Neural cell (in vitro differentiated cells): ENCODE measurements at regions not wholly inside any gene's neighbourhood (a gene's known extent, or its start where the extent isn't known, plus 50 kb on each side); places are given as distances from the start of the nearest gene placed in this dataset.

Source experiments
- H2AFZ ChIP-seq: fragments of 200-600, 300-800 bp; sonication (generic), shearing (Covaris generic); 2 replicates; pipeline ENCODE4 v1.6.0; 2014; ENCODE audit warnings: low read depth, mild to moderate bottlenecking, antibody characterized with exemption, low read length, moderate library complexity
- H3F3A ChIP-seq: fragments of 200-600 bp; shearing (Covaris generic); 2 replicates; pipeline ENCODE4 v1.6.1; 2016; ENCODE audit warnings: mild to moderate bottlenecking, moderate library complexity, mixed read lengths, antibody characterized with exemption, low read length; ENCODE audit not compliant: insufficient read depth, poor library complexity, severe bottlenecking
- H3K27ac ChIP-seq: fragments of 200-600, 300-800 bp; sonication (generic), shearing (Covaris generic); 2 replicates; pipeline ENCODE4 v1.5.1; 2014; ENCODE audit warnings: mild to moderate bottlenecking, low read length, moderate library complexity
- H3K27me3 ChIP-seq: fragments of 300-800, 200-600 bp; sonication (generic), shearing (Covaris generic); 2 replicates; pipeline ENCODE4 v1.6.0; 2014; ENCODE audit warnings: mild to moderate bottlenecking, low read depth, low read length, moderate library complexity; ENCODE audit not compliant: insufficient read depth
- H3K36me3 ChIP-seq: fragments of 300-800, 200-600 bp; sonication (generic), shearing (Covaris generic); 2 replicates; pipeline ENCODE4 v1.5.1; 2014; ENCODE audit warnings: mild to moderate bottlenecking, antibody characterized with exemption, low read length, moderate library complexity; ENCODE audit not compliant: insufficient read depth
- H3K4me2 ChIP-seq: fragments of 300-800, 200-600 bp; sonication (generic), shearing (Covaris generic); 2 replicates; pipeline ENCODE4 v1.6.0; 2014; ENCODE audit warnings: mild to moderate bottlenecking, low read length
- H3K4me3 ChIP-seq: fragments of 300-800, 200-600 bp; sonication (generic), shearing (Covaris generic); 2 replicates; pipeline ENCODE4 v1.5.1; 2014; ENCODE audit warnings: mild to moderate bottlenecking, low read length, moderate library complexity
- H3K79me2 ChIP-seq: fragments of 200-600 bp; shearing (Covaris generic); replicated peaks from 2 replicates; pipeline ENCODE4 v1.6.0; 2014; ENCODE audit warnings: mild to moderate bottlenecking, low read length, moderate library complexity; ENCODE audit not compliant: insufficient read depth
- H3K9ac ChIP-seq: fragments of 300-800, 200-600 bp; sonication (generic), shearing (Covaris generic); 2 replicates; pipeline ENCODE4 v1.6.1; 2016; ENCODE audit warnings: mild to moderate bottlenecking, low read length, mixed read lengths
- H3K9me2 ChIP-seq: fragments of 200-600 bp; shearing (Covaris generic); 2 replicates; pipeline ENCODE4 v1.6.1; 2016; ENCODE audit warnings: mild to moderate bottlenecking, low read length, mixed read lengths; ENCODE audit not compliant: insufficient read depth
- H3K9me3 ChIP-seq: fragments of 200-600, 300-800 bp; sonication (generic), shearing (Covaris generic); 2 replicates; pipeline ENCODE4 v1.6.1; 2016; ENCODE audit warnings: mild to moderate bottlenecking, mixed run types, low read length, moderate library complexity, mixed read lengths
- H4K20me1 ChIP-seq: fragments of 200-600 bp; shearing (Covaris generic); 2 replicates; pipeline ENCODE4 v1.6.1; 2016; ENCODE audit warnings: mild to moderate bottlenecking, mixed run types; ENCODE audit not compliant: insufficient read depth
- EP300 ChIP-seq: fragments of 450-650 bp; conservative IDR thresholded peaks from 2 replicates; pipeline ENCODE4 v1.6.1; 2014; ENCODE audit warnings: antibody characterized with exemption, mild to moderate bottlenecking, moderate library complexity; ENCODE audit not compliant: poor library complexity, severe bottlenecking
- EZH2 ChIP-seq: fragments of 200-600, 300-800 bp; shearing (Covaris generic), sonication (generic); IDR thresholded peaks from 2 replicates; pipeline ENCODE4 v1.6.1; 2014; ENCODE audit warnings: antibody characterized with exemption, low read length, borderline replicate concordance, mild to moderate bottlenecking; ENCODE audit not compliant: insufficient read depth, poor library complexity, severe bottlenecking
- MXI1 ChIP-seq: fragments of 450-650 bp; conservative IDR thresholded peaks from 2 replicates; pipeline ENCODE4 v1.6.1; 2014; ENCODE audit warnings: antibody characterized with exemption, mild to moderate bottlenecking; ENCODE audit not compliant: poor library complexity, severe bottlenecking
- POLR2AphosphoS5 ChIP-seq: IDR thresholded peaks from 2 replicates; pipeline ENCODE4 v1.6.1; 2012
- RAD21 ChIP-seq: fragments of 450-650 bp; conservative IDR thresholded peaks from 2 replicates; pipeline ENCODE4 v1.6.1; 2014; ENCODE audit warnings: antibody characterized with exemption, mild to moderate bottlenecking, moderate library complexity
- SMC3 ChIP-seq: fragments of 450-650 bp; conservative IDR thresholded peaks from 2 replicates; pipeline ENCODE4 v1.6.1; 2014; ENCODE audit warnings: antibody characterized with exemption, mild to moderate bottlenecking, moderate library complexity; ENCODE audit not compliant: poor library complexity
- TAF1 ChIP-seq: IDR thresholded peaks from 2 replicates; pipeline ENCODE4 v1.6.1; 2012; ENCODE audit warnings: low read depth
- TF ChIP-seq, protein P1 (sequence below): IDR thresholded peaks from 2 replicates; pipeline ENCODE4 v1.6.1; 2012; ENCODE audit warnings: borderline replicate concordance
- TF ChIP-seq, protein P2 (sequence below): fragments of 450-650 bp; IDR thresholded peaks from 2 replicates; pipeline ENCODE4 v1.5.1; 2014; ENCODE audit warnings: antibody characterized with exemption, mild to moderate bottlenecking, moderate library complexity; ENCODE audit not compliant: poor library complexity, severe bottlenecking

DNA sequence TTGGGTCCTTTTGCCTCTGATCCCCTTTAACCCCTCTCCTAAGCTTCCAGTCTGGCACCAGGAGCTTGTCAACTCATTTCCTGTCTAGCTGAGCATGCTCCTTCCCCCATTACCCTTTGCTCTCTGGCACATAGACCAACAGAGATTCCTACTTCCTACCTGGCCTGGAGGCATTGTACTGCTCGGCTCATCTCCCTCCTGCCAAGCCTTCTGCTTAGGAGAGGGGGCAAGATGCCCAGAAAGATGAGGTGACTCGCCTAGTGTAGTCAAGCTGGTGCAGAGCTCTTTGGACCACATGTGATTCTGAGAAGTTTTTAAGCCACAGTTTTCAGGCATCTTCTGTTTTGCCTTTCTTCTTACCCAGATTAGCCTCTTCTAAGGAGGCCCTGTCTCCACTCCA lies 95.4 kb downstream of the ZNF621 start:
- H3K79me2 ChIP-seq, result no peaks in the 10 kb centered on the region
- TF ChIP-seq EP300 (no peak), POLR2AphosphoS5 (no peak), EZH2 (no peak), MXI1 (no peak), RAD21 (no peak), SMC3 (no peak), TAF1 (no peak)
- TF ChIP-seq, protein P1, sequence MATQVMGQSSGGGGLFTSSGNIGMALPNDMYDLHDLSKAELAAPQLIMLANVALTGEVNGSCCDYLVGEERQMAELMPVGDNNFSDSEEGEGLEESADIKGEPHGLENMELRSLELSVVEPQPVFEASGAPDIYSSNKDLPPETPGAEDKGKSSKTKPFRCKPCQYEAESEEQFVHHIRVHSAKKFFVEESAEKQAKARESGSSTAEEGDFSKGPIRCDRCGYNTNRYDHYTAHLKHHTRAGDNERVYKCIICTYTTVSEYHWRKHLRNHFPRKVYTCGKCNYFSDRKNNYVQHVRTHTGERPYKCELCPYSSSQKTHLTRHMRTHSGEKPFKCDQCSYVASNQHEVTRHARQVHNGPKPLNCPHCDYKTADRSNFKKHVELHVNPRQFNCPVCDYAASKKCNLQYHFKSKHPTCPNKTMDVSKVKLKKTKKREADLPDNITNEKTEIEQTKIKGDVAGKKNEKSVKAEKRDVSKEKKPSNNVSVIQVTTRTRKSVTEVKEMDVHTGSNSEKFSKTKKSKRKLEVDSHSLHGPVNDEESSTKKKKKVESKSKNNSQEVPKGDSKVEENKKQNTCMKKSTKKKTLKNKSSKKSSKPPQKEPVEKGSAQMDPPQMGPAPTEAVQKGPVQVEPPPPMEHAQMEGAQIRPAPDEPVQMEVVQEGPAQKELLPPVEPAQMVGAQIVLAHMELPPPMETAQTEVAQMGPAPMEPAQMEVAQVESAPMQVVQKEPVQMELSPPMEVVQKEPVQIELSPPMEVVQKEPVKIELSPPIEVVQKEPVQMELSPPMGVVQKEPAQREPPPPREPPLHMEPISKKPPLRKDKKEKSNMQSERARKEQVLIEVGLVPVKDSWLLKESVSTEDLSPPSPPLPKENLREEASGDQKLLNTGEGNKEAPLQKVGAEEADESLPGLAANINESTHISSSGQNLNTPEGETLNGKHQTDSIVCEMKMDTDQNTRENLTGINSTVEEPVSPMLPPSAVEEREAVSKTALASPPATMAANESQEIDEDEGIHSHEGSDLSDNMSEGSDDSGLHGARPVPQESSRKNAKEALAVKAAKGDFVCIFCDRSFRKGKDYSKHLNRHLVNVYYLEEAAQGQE, result no peak
- TF ChIP-seq, protein P2, sequence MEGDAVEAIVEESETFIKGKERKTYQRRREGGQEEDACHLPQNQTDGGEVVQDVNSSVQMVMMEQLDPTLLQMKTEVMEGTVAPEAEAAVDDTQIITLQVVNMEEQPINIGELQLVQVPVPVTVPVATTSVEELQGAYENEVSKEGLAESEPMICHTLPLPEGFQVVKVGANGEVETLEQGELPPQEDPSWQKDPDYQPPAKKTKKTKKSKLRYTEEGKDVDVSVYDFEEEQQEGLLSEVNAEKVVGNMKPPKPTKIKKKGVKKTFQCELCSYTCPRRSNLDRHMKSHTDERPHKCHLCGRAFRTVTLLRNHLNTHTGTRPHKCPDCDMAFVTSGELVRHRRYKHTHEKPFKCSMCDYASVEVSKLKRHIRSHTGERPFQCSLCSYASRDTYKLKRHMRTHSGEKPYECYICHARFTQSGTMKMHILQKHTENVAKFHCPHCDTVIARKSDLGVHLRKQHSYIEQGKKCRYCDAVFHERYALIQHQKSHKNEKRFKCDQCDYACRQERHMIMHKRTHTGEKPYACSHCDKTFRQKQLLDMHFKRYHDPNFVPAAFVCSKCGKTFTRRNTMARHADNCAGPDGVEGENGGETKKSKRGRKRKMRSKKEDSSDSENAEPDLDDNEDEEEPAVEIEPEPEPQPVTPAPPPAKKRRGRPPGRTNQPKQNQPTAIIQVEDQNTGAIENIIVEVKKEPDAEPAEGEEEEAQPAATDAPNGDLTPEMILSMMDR, result no peak
- no peak overlapping the region for H3K4me2 ChIP-seq
- peaks cover 3% of the 10 kb centered on the region for H3F3A ChIP-seq
- no peak overlapping the region for H3K9ac ChIP-seq
- H3K4me3 ChIP-seq, result no peak overlapping the region
- no peak overlapping the region for H2AFZ ChIP-seq
- no peaks in the 10 kb centered on the region for H4K20me1 ChIP-seq
- H3K9me3 ChIP-seq, result peaks cover 4% of the 10 kb centered on the region
- H3K27ac ChIP-seq, result no peak overlapping the region
- no peaks in the 10 kb centered on the region for H3K9me2 ChIP-seq
- no peaks in the 10 kb centered on the region for H3K36me3 ChIP-seq
- no peaks in the 10 kb centered on the region for H3K27me3 ChIP-seq

DNA sequence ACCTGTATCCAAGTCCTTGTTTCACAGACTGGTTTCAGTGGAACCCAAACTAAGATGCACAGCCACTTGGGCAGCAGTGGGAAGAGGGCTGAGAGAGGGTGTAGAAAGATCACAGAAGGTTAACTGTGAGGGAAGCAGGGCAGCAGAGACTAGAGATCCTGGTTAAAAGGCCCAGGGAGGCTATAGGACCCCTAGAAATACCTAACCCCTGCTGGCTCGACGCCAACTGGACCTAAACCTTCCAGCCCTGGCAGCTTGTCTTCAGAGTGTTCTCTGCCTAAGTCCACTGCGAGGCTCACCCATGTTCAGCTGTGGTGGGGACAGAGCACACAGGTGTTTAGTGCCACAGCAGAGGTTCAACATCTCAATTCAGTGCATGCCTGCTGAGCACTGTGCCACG lies 96.5 kb downstream of the ZNF621 start:
- no peaks in the 10 kb centered on the region for H3K79me2 ChIP-seq
- no peaks in the 10 kb centered on the region for H3K36me3 ChIP-seq
- H3K9ac ChIP-seq, result no peak overlapping the region
- TF ChIP-seq SMC3 (no peak), EZH2 (no peak), POLR2AphosphoS5 (no peak), EP300 (no peak), MXI1 (no peak), TAF1 (no peak), RAD21 (no peak)
- TF ChIP-seq, protein P1, result no peak
- TF ChIP-seq, protein P2, result no peak
- no peak overlapping the region for H3K4me3 ChIP-seq
- no peak overlapping the region for H3K27ac ChIP-seq
- no peaks in the 10 kb centered on the region for H3K27me3 ChIP-seq
- H2AFZ ChIP-seq, result no peak overlapping the region
- no peaks in the 10 kb centered on the region for H3F3A ChIP-seq
- peaks cover 4% of the 10 kb centered on the region for H3K9me3 ChIP-seq
- no peak overlapping the region for H3K4me2 ChIP-seq
- no peaks in the 10 kb centered on the region for H3K9me2 ChIP-seq
- H4K20me1 ChIP-seq, result no peaks in the 10 kb centered on the region
